Stromal cell of bone marrow (primary cell): ENCODE measurements at regions not wholly inside any gene's neighbourhood (a gene's known extent, or its start where the extent isn't known, plus 50 kb on each side); places are given as distances from the start of the nearest gene placed in this dataset.
"Not testable (repeated sequence)": the region's sequence is repeated elsewhere in the genome, so short reads cannot be mapped to it uniquely, and the experiment has no call there.

ENCODE experiments used
- DNase-seq: peaks from one replicate; pipeline ENCODE4 v3.0.0-alpha.2; 2012; ENCODE audit warnings: low read depth

DNA sequence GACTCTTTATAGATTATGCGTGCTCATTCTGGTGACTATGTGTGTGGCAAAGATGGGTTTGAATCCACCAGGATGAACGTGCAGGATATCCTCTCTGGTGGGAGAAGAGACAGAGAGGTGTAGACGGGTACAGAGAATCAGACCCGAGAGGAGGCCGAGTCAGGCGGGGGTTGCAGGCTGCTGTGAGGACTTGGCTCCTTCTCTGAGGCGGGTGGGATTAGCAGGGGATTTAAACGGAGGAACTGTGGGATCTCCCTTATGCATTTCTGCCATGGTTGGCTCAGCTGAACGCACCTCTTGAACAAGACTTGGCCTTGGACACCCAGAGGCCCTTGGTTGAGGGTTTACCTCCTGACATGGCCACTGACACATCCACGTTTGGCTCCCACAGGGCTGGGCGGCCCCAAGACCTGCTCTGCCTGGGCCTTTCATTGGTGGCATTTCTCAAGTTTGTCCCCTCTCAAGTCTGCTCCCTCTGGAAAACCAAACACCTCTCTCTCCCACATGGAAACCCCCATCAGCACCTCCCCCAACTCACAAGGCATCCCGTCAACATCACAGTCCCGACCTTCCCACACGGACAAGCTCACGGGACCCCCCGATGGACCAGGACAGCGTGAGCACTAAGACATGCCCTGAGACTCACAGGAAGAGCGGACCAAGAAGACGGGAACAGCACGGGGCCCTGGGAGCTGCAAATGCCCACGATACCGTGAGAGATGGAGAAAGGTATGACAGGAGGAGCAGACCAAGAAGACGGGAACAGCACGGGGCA is 158.3 kb downstream of the RTP5 start:
- no peak for DNase-seq

DNA sequence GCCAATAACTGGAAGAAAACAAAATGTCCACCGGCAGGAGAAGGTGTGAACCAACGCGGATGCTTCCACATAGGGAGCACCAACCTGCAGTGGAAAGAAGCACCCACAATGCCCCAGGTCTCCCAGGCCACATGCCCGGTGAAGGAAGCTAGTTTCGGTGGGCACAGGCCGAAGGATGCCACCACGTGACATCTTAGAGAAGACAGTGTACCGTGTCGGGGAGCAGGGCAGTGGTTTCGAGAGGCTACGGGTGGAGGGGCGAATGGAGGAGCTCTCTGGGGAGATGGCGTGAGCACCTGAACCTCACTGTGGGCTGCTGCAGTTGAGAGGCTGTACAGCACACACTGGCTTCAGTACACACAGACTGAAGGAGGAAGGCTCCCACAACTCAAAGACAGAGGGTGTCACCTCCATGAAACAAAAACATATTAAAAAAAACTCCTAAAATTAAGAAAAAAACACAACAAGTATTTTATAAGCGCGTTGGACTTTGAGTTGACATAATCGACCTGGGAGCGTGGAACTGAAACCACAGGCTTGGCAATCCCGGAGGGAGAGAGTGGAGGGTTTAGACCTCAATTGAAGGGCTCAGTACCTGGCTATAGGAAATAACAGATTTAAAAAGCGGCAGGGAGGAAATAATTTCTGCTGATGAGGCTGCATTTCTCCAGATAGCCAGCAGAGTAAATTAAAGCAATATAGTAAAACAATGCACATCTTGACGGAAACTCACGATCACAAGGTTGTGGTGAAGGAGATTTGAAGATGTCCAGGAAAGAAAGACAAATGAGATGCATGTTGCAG is 160.1 kb downstream of the RTP5 start:
- DNase-seq, result no peak

DNA sequence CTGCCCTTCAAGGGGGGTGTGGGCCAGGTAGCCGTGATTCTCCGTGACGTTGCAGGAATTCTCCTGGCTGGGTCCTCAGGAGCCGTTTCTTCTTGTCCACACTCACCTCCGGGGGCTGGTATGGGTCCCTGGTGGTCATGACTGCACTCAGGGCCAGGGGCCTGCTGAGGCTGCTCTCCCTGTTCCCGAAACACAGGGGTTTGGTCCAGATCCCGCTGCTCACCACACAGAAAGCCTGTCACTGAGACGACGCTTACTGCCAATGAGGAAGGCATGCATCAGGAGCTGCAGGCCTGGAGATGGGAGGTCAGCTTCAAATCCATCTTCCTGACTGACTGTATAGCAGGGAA is 160.7 kb downstream of the RTP5 start:
- DNase-seq, result no peak

DNA sequence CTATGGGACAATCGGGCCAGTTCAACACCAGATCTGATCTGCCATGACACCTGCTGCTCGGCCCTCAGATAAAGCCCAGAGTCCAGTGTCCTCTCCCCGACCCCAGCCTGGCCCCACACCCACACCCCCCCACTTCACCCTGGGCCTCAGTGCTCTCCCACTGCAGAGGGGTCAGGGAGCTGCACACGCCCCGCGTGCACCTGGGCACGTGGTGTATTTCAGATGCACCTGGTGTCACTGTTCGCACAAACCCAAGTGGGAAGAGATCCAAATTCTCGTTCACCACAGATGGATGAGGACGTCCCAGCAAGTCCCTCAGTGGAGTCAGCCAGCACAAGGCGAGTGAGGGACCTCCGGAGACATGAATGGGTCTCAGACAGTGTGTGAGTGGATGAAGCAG is 161.3 kb downstream of the RTP5 start:
- DNase-seq, result no peak

DNA sequence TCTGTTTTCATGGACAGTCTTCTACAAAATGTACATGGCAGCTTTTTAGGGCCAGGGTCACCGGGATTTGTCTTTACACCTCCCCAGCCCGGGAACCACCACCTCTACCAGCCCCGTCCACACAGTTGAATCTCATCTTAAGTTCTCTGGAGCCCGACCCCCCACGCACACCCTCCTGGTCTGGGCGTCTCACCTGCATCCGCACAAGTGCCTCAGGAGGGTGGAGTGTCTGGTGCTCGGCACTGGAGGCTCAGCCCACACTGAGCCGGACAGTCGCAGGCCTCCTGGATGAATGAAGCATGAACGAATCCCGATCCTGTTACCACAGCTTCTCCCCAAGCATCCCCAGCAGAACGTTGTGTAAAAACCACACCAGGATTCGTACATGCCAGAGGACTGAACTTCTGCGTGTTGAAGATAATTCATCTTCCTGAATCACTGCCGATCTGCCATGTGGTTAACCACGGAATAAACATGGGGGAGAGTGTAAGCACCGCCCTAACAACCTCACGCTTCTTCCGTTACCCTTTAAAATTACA is 162.0 kb downstream of the RTP5 start:
- peak; percentile 71 for DNase-seq

DNA sequence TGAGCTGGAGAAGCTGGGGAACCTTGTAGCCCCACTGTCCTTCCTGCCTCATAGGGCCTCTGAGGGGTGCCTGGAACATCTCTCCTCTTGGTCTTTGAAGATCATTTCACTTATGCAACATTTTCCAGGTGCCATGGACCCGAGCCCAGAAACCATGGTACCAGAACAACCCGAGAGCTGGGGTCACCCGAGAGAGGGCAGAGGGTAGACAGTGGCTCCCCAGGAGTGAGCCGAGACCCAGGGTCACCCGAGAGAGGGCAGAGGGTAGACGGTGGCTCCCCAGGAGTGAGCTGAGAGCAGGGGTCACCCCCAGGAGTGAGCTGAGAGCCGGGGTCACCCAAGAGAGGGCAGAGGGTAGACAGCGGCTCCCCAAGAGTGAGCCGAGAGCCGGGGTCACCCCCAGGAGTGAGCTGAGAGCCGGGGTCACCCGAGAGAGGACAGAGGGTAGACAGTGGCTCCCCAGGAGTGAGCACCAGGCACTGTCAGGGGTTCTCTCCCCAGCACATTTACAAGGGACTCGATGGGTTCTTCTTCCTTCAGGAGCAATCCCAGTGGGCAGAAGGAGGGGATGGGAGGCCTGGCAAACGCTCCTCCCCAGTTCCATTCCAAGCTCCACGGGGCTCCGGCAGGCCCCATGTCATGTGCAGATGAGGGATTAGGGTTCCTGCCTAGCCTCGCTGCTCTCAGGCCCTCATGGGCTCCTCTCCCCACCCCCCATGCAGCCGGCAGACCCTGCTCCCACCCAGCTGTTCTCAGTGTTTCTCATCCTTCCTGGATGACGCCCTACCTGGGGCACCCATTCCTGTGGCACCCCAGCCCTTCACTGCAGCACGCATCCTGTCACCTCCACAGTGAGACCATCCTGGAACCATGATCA is 163.5 kb downstream of the RTP5 start:
- no peak for DNase-seq

DNA sequence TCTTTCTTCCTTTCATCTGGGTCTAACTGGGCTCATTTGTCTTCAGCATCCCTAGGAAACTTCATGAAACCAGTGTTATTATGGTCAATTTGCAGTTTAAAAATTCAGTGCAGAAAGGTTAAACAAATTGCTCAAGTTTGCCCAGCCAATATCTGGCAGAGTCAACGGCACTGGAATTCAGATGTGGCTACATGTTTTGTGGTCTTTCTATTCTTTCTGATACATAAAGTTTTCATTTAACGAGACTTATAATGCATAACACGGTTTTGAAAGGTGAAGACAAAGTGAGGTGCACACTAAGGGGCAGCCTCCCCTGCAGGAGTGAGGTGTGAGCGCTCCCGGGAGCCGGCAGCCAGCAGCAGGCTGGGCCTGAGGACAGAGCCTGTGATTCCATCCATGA is 164.6 kb downstream of the RTP5 start:
- DNase-seq, result no peak

DNA sequence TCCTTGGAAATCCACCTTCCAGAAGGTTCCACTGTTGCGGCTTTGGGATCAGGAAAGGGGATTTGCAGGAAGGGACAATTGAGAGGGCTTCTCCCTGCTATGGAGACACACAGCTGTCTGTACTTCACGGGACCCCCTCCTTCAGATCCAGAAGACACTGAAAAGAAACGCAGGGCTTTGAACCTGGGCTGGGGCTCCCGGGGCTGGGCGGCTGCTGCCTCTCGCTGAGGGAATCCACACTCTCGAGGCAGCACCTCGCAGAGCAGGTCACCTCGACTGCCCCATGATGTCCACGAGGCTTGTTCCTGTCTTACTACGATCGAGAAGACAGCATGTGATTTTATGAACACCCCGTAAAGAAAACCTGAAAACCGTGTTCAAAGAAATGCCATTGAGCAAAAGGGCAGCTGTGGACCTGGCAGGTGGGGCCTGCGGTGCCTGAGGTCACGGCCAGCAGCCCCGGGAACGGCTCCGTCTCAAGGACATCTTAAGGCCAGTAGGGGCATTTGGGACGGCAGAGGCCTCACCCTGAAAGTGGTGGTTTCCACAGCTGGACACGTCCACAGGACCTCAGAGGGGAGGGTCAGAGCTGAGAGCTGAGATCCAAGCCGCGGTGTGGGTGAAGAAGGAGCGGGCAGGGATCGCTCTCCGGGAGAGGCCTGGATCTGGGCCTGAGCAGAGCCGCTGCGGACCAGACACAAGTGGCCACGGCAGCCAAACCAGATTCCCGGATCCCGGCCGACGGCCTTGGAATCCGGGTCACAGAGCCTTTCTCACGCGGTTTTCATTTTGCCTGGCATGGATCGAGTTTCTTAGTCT is 165.7 kb downstream of the RTP5 start:
- DNase-seq, result no peak

DNA sequence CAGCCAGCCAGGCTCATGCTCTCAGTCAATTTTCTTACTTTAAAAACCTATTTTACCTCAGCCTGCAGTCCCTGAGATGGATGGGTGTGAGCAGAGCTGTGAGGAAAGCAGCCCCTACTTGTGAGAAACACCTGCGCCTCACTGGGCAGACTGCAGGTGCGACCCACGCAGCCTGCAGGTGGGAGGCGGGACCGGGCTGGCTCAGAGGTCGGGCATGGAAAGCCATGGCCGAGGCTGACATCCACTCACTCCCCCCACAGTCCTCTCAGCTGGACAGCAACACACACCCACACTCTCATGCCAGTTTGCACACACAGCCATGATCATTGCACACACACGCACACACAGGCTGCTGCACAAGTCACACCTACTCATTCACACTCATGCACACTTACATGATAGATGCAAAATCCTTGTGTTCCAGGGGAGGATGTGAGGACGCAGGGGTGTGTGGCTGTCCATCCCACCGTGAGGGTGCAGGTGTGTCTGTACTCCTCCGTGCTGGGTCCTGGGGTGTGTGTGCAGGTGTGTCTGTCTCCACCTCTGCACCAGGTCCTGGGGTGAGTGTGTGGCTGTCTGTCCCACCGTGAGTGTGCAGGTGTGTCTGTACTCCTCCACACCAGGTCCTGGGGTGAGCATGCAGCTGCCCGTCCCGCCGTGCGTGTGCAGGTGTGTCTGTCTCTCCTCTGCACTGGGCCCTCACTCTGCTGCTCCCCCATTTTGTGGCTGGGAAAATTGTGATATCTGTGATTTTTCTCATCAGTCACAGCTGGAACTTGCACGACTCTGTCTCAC is 166.5 kb downstream of the RTP5 start:
- DNase-seq, result no peak

DNA sequence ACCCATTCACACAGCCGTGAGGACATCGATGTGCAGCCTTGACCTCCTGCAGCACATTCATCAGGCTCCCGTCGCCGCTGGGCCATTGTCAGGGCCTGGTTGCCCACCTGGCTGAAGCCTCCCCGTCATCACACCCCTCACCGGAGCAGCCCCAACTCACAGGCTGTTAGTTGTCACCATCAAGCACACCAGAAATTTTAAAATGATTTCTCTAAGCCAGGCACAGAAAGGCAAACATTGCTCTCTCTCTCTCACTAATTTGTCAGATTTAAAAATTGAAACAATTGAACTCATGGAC is 167.1 kb downstream of the RTP5 start:
- DNase-seq, result no peak

DNA sequence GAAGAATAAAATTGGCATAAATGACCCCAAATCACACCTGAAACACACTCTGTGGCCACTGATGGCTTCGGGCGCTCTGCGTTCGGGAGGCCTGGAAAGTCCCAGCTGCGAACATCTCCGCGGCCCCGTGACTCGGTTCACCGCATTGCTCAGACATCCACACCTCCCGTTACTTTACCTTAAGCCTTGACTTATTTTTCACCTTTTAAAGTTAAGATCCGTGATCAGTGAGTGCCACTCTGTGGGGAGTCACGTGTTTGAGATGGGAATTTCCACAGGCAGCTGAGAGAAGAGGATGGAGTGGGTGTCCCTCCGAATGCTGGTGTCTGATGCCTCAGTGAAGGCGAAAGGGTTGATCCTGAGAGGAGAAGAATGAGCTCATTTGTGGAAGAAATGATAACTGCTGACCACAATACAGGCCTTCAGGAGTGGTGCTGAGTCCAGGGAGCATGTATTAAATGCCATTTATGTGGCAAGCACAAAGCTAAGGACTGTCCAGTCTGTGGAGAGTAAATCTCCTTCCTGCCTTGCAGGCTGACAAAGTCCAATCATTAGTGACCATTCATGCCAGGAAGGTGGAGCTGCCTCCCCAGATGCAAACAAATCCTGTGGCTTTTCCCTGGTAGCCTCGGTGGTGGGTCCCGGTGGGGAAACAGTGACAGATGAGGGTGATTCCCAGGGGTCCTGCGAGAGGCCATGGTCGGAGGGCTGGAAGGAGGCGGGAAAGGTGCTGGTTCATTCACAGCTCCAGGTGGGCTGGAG is 168.8 kb downstream of the RTP5 start:
- no peak for DNase-seq

DNA sequence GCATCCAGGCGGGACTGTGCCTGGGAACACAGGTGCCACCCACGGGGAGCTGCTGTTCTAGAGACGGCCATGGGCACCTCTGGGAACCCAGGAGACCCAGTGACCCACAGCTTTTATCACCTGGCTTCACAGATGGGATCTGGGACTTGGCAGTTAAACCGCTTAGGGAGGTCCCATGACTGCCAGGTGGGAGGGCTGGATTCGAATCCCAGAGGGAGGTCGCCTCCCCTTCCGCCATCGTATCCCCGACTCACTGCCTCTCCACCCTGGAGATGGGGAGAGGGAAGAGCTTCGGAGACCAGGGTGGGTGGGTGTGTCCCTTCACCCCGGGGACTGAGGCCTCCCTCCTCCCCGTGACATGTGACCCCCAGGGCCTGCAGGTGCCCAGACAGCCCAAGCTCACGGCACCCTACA is 169.4 kb downstream of the RTP5 start:
- no peak for DNase-seq

DNA sequence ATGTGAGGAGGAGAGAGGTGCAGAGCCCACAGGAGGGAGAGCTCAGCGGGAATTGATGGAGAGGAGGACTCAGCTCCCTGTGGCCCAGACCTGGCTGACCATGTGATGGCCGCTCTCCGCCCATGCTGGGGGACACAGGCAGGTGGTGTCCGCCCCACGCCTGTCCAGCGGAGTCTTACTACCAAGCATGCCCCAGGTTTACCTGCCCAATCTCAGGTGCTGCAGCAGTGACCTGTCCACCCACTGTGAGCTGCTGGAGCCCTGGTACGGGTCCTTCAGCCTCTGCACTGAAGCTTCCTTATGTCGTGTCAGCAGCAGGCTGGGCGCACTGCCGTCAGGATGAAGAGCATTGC is 170.8 kb downstream of the RTP5 start:
- DNase-seq, result no peak

DNA sequence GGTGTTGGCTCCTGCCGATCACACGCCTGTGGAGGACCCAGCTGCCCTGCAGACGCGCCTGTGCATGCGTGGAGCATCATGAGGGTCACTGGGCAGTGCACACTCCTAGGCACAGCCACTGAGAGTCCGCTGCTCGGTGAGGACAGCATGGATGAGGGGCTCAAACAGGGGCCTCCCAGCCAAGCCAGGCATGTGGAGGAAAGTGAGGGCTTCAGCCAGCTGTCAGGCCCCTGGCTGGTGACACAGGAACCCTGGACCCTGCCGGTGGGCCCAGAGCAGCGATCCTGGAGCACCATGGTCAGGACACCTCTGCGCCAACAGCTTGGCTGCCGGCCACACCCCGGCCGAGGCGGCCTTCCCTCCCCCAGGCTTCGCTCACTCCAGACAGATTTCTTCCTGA is 171.2 kb downstream of the RTP5 start:
- no peak for DNase-seq

DNA sequence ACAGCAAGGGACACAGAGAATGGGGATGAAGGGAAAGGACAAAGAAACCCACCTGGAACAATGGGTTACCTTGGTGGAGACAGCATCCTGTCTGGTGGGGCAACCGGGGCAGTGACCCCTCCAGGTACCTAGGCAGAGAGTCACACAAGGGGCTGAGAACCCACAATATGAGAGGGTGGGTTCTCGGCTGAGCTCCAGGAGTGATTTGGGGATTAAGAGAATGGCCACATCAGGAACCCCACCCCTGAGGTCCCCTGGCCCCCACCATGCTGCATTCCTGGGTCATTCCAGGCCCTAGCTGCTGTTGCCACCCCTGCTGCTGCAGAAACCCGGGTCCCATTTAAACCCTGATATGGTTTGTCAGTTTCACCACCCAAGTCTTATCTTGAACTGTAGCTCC is 172.3 kb downstream of the RTP5 start:
- DNase-seq, result no peak

DNA sequence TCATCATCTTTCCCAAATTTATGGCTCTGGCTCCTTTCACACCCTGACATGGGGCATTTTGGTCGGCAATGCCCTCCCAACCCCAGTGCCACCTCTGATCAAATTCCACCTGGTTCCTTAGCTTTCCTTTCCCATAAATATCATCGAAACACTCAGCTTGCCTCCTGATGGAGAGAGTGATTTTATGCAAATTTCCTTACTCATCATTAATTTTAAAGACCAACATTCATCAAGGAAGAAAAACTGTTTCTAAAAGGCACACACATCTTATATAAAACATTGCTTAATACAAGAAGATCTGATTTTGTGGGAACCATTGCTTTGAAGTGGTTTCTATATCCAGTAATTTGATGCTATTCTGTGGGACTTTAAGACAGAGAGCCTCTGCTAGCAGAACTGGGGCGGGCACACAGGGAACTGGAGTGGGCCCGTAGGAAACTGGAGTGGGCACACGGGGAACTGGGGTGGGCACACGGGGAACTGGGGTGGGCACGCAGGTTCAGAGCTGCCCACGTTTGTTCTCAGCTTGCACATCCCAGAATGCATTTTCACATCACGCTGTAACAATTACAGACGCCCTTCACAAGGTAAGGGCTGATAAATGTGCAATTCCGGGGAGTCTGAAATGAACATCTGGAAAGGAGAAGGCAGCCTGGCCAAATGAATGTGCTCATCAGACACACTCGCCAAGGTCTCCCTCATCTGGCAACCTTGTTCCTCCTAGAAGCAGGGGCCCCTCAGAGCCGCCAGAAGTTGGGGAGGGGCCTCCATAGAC is 174.2 kb downstream of the RTP5 start:
- DNase-seq, result no peak

DNA sequence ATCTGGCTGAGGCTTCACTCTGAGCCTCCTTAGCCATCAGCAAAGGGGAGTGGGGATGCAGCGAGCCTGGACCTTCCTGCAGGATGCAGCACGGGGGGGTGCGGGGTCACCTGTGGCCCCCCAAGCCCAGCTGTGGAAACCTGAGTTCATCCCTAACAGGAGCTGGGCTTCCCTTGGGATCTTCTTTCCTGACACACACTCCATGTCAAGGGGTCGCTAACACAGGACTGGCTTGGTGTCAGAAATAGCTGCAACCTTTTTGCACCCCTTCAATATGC is 174.7 kb downstream of the RTP5 start:
- DNase-seq, result no peak

DNA sequence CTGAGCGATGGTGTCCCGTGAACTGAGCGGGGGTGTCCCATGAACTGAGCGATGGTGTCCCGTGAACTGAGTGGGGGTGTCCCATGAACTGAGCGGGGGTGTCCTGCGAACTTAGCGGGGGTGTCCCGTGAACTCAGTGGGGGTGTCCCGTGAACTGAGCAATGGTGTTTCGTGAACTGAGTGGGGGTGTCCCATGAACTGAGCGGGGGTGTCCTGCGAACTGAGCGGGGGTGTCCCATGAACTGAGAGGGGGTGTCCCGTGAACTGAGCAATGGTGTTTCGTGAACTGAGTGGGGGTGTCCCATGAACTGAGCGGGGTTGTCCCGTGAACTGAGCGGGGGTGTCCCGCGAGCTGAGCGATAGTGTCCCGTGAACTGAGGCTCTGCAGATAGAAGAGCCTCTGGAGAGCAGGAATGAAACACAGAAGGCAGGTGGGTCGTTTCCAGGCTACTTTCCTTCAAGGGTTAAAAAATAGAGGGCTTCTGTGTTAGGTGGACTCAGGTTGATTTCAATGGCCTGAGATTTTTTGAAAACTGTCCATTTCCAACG is 176.1 kb downstream of the RTP5 start:
- DNase-seq, result not testable (repeated sequence)

DNA sequence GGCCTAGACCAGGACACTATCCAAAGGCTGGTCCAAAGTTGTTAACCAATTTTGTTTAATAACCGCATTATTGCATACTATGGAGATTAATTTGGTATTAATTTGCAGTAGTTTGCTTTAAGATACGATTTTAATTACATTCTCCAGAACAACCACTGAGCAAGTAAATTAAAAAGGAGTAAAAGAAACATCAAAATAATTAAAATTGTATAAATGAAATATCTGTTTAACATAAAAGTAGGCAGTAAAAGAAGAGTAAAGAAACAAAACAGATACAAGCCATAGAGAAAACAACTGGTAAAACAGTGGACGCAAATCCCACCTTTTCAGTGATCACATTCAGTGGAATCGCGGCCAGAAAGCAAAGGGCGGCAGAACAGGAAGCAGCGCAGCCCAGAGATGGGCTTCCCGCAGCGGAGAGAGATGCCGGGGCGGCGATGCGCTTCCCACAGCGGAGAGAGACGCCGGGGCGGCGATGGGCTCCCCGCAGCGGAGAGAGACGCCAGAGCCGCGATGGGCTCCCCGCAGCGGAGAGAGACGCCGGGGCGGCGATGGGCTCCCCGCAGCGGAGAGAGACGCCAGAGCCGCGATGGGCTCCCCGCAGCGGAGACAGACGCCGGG is 176.8 kb downstream of the RTP5 start:
- no peak for DNase-seq
